HL-60 (cell line): ENCODE measurements at regions not wholly inside any gene's neighbourhood (a gene's known extent, or its start where the extent isn't known, plus 50 kb on each side); places are given as distances from the start of the nearest gene placed in this dataset.

ENCODE experiments used
- CTCF ChIP-seq: IDR thresholded peaks from one replicate; pipeline ENCODE4 v1.5.1; 2011; ENCODE audit warnings: low read length, control low read depth, inconsistent platforms; ENCODE audit not compliant: insufficient read depth
- GABPA ChIP-seq: IDR thresholded peaks from 2 replicates; pipeline ENCODE4 v1.6.1; 2012; ENCODE audit warnings: low read depth
- POLR2AphosphoS5 ChIP-seq: IDR thresholded peaks from 2 replicates; pipeline ENCODE4 v1.6.1; 2012; ENCODE audit warnings: low read depth
- REST ChIP-seq: IDR thresholded peaks from 2 replicates; pipeline ENCODE4 v1.6.1; 2012; ENCODE audit warnings: low read depth; ENCODE audit not compliant: insufficient replicate concordance

DNA sequence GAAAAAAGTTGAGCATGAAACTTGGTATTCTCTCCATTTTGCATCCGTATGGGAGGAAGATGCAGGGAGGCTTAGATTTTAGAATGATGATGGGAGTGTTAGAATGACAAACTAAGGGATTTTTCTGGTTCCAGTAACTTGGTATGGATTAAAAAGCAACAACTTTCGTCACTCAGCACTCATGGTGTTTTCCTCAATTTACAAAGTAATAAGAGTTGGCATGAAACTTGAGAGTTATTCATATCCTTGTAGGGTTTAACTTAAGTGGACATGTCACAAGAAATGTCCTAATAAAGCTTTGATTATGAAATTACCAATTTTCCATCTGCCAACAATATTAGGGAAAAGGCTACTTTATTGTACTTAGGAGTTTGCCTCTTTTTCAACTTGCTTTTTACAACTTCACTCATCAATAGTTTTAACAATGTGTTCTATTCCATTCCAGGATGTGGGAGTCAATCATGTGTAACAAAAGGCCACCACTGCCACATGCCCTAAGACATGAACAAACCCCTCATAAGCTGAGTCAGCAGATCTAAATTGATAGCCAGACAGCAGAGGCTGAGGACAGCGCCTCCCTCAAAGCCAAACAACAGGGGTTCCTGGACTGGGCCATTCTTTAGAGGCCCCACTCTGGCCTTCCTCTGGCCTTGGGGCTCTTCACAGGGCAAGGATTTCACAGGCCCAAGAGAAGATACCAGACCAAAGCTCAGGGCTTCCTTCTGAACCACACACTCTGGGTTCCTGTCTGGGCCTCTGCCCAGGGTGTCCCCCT is 265.8 kb downstream of the TNS1 start:
- TF ChIP-seq CTCF (no peak), REST (no peak), GABPA (no peak), POLR2AphosphoS5 (no peak)
